CD4-positive, CD25-positive, alpha-beta regulatory T cell (primary cell): ENCODE measurements at regions not wholly inside any gene's neighbourhood (a gene's known extent, or its start where the extent isn't known, plus 50 kb on each side); places are given as distances from the start of the nearest gene placed in this dataset.
A peak's percentile ranks its signal among the peaks of the same experiment; 100 is the strongest.

Experiments
- ATAC-seq, 2 donors: fragments of 150-1000 bp; cut with Tn5 transposase; one replicate each; pipeline ENCODE4 v1.10.0; 2021; ENCODE audit warnings: low read depth in 2 of 2, moderate number of reproducible peaks in 2 of 2, moderate library complexity in 1 of 2
- DNase-seq, 3 donors: peaks; one replicate each; pipeline versions ENCODE4 v3.0.0 to v3.0.0-alpha.2; 2012 to 2022; ENCODE audit warnings: mixed read lengths in 1 of 3
- H3K27ac ChIP-seq: one replicate; pipeline ENCODE4 v1.7.0; 2013; ENCODE audit warnings: mild to moderate bottlenecking, low read length; ENCODE audit not compliant: insufficient read depth, poor library complexity, severe bottlenecking
- H3K27me3 ChIP-seq: one replicate; pipeline ENCODE4 v1.7.0; 2013; ENCODE audit warnings: low read length; ENCODE audit not compliant: control insufficient read depth, insufficient read depth
- H3K36me3 ChIP-seq: one replicate; pipeline ENCODE4 v1.7.0; 2013; ENCODE audit warnings: mild to moderate bottlenecking, low read length, moderate library complexity; ENCODE audit not compliant: control insufficient read depth, insufficient read depth
- H3K4me1 ChIP-seq: 2 replicates; pipeline ENCODE4 v1.7.0; 2013; ENCODE audit warnings: mild to moderate bottlenecking, low read length; ENCODE audit not compliant: insufficient read depth, control insufficient read depth, poor library complexity, severe bottlenecking
- H3K4me3 ChIP-seq: one replicate; pipeline ENCODE4 v1.7.0; 2013; ENCODE audit warnings: low read depth, mild to moderate bottlenecking, low read length, moderate library complexity
- H3K9me3 ChIP-seq, 2 experiments: 1 replicate in 1 of 2; 2 replicates in 1 of 2; pipeline ENCODE4 v1.7.0; 2013; ENCODE audit warnings: low read length in 2 of 2, mild to moderate bottlenecking in 1 of 2, moderate library complexity in 1 of 2; ENCODE audit not compliant: control insufficient read depth in 2 of 2
- H3K27ac Mint-ChIP-seq, 3 donors: one replicate each; pipeline ENCODE4 v1.8.0; 2020 to 2022; ENCODE audit warnings: mild to moderate bottlenecking in 3 of 3, mixed read lengths in 3 of 3, moderate library complexity in 2 of 3
- H3K27me3 Mint-ChIP-seq: one replicate; pipeline ENCODE4 v1.8.0; 2022; ENCODE audit warnings: mild to moderate bottlenecking, mixed read lengths
- H3K36me3 Mint-ChIP-seq: one replicate; pipeline ENCODE4 v1.8.0; 2020; ENCODE audit warnings: mixed read lengths
- H3K4me1 Mint-ChIP-seq, 4 donors: one replicate each; pipeline ENCODE4 v1.8.0; 2020 to 2022; ENCODE audit warnings: mixed read lengths in 4 of 4, mild to moderate bottlenecking in 1 of 4
- H3K4me3 Mint-ChIP-seq, 4 donors: one replicate each; pipeline ENCODE4 v1.8.0; 2020 to 2022; ENCODE audit warnings: mild to moderate bottlenecking in 4 of 4, mixed read lengths in 4 of 4, moderate library complexity in 3 of 4
- H3K9me3 Mint-ChIP-seq, 7 donors: one replicate each; pipeline ENCODE4 v1.8.0; 2020 to 2022; ENCODE audit warnings: mixed read lengths in 7 of 7, mild to moderate bottlenecking in 3 of 7, moderate library complexity in 2 of 7

DNA sequence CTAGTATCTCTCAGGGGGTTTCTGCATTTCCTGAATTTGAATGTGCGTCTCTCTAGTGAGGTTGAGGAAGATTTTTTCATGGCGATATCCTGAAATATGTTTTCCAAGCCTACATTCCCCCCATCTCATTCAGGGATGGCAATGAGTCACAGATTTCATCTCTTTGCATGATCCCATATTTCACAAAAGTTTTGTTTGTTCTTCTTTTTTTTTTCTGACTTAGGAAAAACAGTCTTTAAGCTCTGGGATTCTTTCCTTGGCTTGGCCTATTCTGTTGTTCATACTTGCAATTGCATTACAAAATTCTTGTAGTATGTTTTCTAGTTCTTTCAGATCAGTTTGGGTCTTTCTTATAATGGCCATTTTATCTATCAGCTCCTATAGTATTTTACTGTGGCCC is 136.5 kb downstream of the DSEL start:
- Histone ChIP-seq H3K27me3 (no peaks in the 10 kb centered on the region), H3K4me3 (no peak overlapping the region), H3K36me3 (no peaks in the 10 kb centered on the region), H3K4me1 (no peaks in the 10 kb centered on the region), H3K9me3 (no peaks in the 10 kb centered on the region), H3K27ac (no peak overlapping the region)
- Mint-ChIP-seq H3K27me3 (no peaks in the 10 kb centered on the region), H3K4me1 (no peaks in the 10 kb centered on the region), H3K4me3 (no peak overlapping the region), H3K36me3 (no peaks in the 10 kb centered on the region), H3K9me3 (peaks cover 0 to 3% (median 1%) of the 10 kb centered on the region in 7 donors), H3K27ac (no peak overlapping the region)
- DNase-seq (no peak), ATAC-seq (no peak)

- H3K9me3 ChIP-seq: no peaks in the 10 kb centered on the region
Measured at GRCh38 chr18:67376372-67376771, 140.1 kb downstream of the DSEL start.

DNA sequence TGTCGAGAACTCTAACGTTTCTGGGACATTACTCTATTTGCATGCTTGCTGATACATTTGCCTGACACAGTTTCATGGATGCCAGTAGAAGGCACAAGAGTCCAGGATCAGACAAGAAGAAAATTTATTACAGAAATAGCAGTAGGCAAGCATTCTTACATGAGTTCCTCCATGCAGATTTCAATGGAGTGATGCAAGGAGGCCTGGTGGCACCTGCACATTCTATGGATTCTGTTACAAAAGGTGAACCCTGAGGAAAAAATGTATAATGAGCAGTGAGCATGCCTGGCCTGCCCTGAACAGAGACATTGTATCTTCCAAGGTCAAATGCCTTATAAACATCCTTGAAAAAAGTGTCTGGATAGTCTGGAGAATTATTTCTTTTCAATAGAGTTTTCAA is 142.9 kb downstream of the DSEL start:
- H3K27me3 ChIP-seq: no peaks in the 10 kb centered on the region
- H3K9me3 ChIP-seq: no peaks in the 10 kb centered on the region
- ATAC-seq: no peak
- no peak for DNase-seq
- H3K27me3 Mint-ChIP-seq: peaks cover 4% of the 10 kb centered on the region
- H3K4me3 ChIP-seq: no peak overlapping the region
- H3K4me1 ChIP-seq: no peaks in the 10 kb centered on the region
- H3K36me3 Mint-ChIP-seq: no peaks in the 10 kb centered on the region
- peaks cover 0 to 7% (median 0%) of the 10 kb centered on the region in 7 donors for H3K9me3 Mint-ChIP-seq
- no peak overlapping the region for H3K27ac Mint-ChIP-seq
- H3K4me3 Mint-ChIP-seq: no peak overlapping the region
- no peaks in the 10 kb centered on the region for H3K36me3 ChIP-seq
- H3K4me1 Mint-ChIP-seq: no peaks in the 10 kb centered on the region
- no peak overlapping the region for H3K27ac ChIP-seq

More at GRCh38 chr18:67376372-67376771, 140.1 kb downstream of the DSEL start:
- Histone ChIP-seq H3K36me3 (no peaks in the 10 kb centered on the region), H3K4me3 (no peak overlapping the region), H3K4me1 (no peaks in the 10 kb centered on the region), H3K27me3 (no peaks in the 10 kb centered on the region), H3K27ac (no peak overlapping the region)
- peaks cover 4% of the 10 kb centered on the region for H3K27me3 Mint-ChIP-seq
- peaks cover 0 to 4% (median 2%) of the 10 kb centered on the region in 7 donors for H3K9me3 Mint-ChIP-seq
- H3K4me1 Mint-ChIP-seq: no peaks in the 10 kb centered on the region
- H3K36me3 Mint-ChIP-seq: no peaks in the 10 kb centered on the region
- H3K27ac Mint-ChIP-seq: no peak overlapping the region
- no peak for ATAC-seq
- no peak for DNase-seq
- no peak overlapping the region for H3K4me3 Mint-ChIP-seq

DNA sequence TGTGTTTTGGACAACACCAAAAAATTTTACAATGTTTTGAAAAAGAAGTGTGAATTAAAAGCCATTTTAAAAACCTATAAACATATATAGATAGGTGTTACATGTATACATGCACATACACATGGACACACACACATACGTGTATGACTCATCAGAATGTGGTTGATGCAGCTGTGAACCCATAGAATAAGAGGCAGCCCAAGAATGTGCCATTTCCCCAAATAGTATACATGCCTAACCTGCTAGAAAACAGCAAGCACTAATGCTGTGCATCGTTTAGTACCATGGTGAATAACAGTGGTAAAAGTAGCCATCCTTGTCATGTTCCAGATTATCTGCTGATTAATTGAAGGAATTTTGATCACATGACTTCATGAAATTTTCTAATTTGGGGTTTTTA is 149.0 kb downstream of the DSEL start:
- Histone ChIP-seq H3K4me3 (no peak overlapping the region), H3K4me1 (no peaks in the 10 kb centered on the region), H3K27ac (no peak overlapping the region), H3K27me3 (no peaks in the 10 kb centered on the region), H3K36me3 (no peaks in the 10 kb centered on the region), H3K9me3 (no peaks in the 10 kb centered on the region)
- H3K4me3 Mint-ChIP-seq: no peak overlapping the region
- peaks cover 4% of the 10 kb centered on the region for H3K27me3 Mint-ChIP-seq
- H3K9me3 Mint-ChIP-seq: peaks cover 0 to 5% (median 1%) of the 10 kb centered on the region in 7 donors
- H3K4me1 Mint-ChIP-seq: no peaks in the 10 kb centered on the region
- no peaks in the 10 kb centered on the region for H3K36me3 Mint-ChIP-seq
- ATAC-seq (no peak), DNase-seq (no peak)
- no peak overlapping the region for H3K27ac Mint-ChIP-seq

DNA sequence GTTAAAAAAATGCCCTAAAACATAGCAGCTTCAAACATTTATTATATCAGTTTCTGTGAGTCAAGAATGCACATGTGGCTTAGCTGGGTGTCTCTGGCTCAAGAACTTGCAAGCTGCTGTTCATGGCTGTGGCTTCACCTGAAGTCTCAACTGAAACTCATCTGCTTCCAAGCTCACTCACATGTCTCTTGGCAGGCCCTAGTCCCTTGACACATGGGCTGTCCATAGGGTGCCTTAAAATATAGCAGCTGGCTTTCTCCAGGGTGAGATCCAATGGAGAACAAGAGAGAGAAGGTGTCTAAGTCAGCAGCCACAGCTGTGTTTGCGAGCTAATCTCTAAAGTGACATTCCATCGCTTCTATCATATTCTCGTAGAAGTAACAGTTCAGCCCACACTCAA is 152.8 kb downstream of the DSEL start:
- Mint-ChIP-seq H3K4me3 (no peak overlapping the region), H3K4me1 (no peaks in the 10 kb centered on the region), H3K27ac (no peak overlapping the region), H3K27me3 (no peaks in the 10 kb centered on the region), H3K36me3 (no peaks in the 10 kb centered on the region), H3K9me3 (peaks cover 0 to 3% (median 0%) of the 10 kb centered on the region in 7 donors)
- Histone ChIP-seq H3K27ac (no peak overlapping the region), H3K4me1 (no peaks in the 10 kb centered on the region), H3K9me3 (no peaks in the 10 kb centered on the region), H3K36me3 (no peaks in the 10 kb centered on the region), H3K4me3 (no peak overlapping the region), H3K27me3 (no peaks in the 10 kb centered on the region)
- DNase-seq (no peak), ATAC-seq (no peak)

DNA sequence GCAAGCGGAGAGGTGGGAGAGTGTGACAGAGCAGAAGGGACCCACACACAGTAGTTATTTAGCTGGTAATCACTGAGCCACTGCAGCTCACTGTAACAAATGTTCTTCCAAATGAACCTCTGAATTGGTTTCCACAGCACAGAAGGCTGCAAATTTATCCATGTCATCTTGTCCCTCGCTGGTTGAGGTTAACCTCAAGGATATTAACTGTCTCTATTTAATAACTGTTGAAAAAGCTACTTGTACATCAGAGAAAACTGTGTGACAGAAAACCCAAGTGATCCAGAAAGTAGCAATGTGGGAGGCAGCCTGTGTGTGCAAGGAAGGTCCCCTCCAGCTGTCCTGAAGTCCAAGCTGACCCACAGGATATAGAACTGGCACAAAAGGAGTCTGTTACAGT is 153.6 kb downstream of the DSEL start:
- H3K27ac Mint-ChIP-seq: no peak overlapping the region
- DNase-seq (no peak), ATAC-seq (no peak)
- no peak overlapping the region for H3K4me3 Mint-ChIP-seq
- H3K4me1 Mint-ChIP-seq: no peaks in the 10 kb centered on the region
- H3K4me1 ChIP-seq: no peaks in the 10 kb centered on the region
- H3K27ac ChIP-seq: no peak overlapping the region
- no peaks in the 10 kb centered on the region for H3K36me3 Mint-ChIP-seq
- no peaks in the 10 kb centered on the region for H3K9me3 ChIP-seq
- H3K9me3 Mint-ChIP-seq: peaks cover 0 to 3% (median 0%) of the 10 kb centered on the region in 7 donors
- no peaks in the 10 kb centered on the region for H3K27me3 Mint-ChIP-seq
- no peak overlapping the region for H3K4me3 ChIP-seq
- no peaks in the 10 kb centered on the region for H3K36me3 ChIP-seq
- H3K27me3 ChIP-seq: no peaks in the 10 kb centered on the region

DNA sequence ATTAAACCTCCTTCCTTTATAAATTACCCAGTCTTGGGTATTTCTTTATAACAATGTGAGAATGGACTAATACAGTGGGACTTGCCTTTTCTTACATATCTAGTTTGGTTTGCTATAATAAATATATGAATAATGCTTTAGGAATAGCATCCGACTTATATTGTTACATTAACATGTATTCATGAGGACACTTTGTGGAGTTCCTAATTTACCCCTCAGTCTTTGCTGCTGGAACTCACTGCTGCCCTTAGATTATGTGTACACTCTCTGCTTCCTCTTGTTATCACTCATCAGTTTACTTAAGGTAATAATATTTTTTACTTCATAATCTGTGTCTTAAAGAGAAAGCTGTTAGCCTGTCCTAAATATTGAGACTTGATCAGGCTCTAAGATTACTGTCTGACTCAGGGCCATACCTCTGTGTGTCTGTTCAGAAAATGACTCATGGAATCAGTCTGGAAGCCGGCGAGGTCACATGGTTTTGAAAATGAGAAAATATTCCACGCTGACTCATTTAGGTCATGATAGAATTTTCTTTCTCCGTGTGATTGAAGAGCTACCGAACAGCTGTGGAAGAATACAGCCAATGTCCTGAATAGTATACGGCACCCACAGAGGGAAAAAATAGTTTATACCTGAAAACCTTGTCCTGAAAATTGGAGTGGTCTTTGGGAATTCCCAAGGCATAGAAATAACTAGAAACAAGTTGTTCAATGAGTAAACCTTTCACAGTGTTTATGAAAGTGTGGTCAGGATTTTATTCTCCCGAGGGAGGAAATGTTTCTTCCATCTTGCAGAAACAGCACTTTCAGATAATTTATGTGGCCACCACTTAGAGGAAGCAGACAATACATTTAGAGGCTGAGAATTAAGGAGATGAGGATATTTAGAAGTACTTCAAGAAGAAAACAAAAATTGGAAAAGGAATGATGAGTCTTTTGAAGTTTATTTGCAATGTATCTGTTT is 156.4 kb downstream of the DSEL start:
- Mint-ChIP-seq H3K27ac (no peak overlapping the region), H3K27me3 (no peaks in the 10 kb centered on the region), H3K9me3 (peaks cover 0 to 3% (median 0%) of the 10 kb centered on the region in 7 donors), H3K36me3 (no peaks in the 10 kb centered on the region), H3K4me3 (no peak overlapping the region), H3K4me1 (no peaks in the 10 kb centered on the region)
- peak in 1 of 3 donors; percentile 3 for DNase-seq
- no peaks in the 10 kb centered on the region for H3K36me3 ChIP-seq
- no peaks in the 10 kb centered on the region for H3K9me3 ChIP-seq
- ATAC-seq: peak in 1 of 2 donors; percentile 55
- H3K4me3 ChIP-seq: no peak overlapping the region
- no peak overlapping the region for H3K27ac ChIP-seq
- H3K4me1 ChIP-seq: no peaks in the 10 kb centered on the region
- H3K27me3 ChIP-seq: no peaks in the 10 kb centered on the region

- H3K4me3 Mint-ChIP-seq: no peak overlapping the region
- peaks cover 0 to 3% (median 0%) of the 10 kb centered on the region in 7 donors for H3K9me3 Mint-ChIP-seq
- no peaks in the 10 kb centered on the region for H3K4me1 Mint-ChIP-seq
- Histone ChIP-seq H3K27me3 (no peaks in the 10 kb centered on the region), H3K4me1 (no peaks in the 10 kb centered on the region), H3K36me3 (no peaks in the 10 kb centered on the region), H3K27ac (no peak overlapping the region), H3K4me3 (no peak overlapping the region), H3K9me3 (no peaks in the 10 kb centered on the region)
- H3K36me3 Mint-ChIP-seq: no peaks in the 10 kb centered on the region
- DNase-seq (no peak), ATAC-seq (no peak)
- no peaks in the 10 kb centered on the region for H3K27me3 Mint-ChIP-seq
- H3K27ac Mint-ChIP-seq: peak overlapping the region in 1 of 3 donors; percentile 67
Measured at GRCh38 chr18:67358947-67359346, 157.6 kb downstream of the DSEL start.
